Cardiac fibroblast (primary cell): ENCODE measurements at regions not wholly inside any gene's neighbourhood (a gene's known extent, or its start where the extent isn't known, plus 50 kb on each side); places are given as distances from the start of the nearest gene placed in this dataset.

Experiments used
- DNase-seq, 2 donors: peaks; one replicate each; pipeline versions ENCODE4 v3.0.0 to v3.0.0-alpha.2; 2010; ENCODE audit warnings: low read depth in 2 of 2
- H3K4me3 ChIP-seq, 2 donors: replicated peaks in 1 of 2; 1 replicate in 1 of 2; 2 replicates in 1 of 2; pipeline ENCODE4 v1.5.1; 2011; ENCODE audit warnings: low read depth in 2 of 2, low read length in 2 of 2, mild to moderate bottlenecking in 2 of 2, moderate library complexity in 1 of 2
- TF ChIP-seq, protein P1 (sequence below): IDR thresholded peaks from one replicate; pipeline ENCODE4 v1.5.1; 2011; ENCODE audit warnings: low read depth, mild to moderate bottlenecking, low read length, inconsistent platforms

DNA sequence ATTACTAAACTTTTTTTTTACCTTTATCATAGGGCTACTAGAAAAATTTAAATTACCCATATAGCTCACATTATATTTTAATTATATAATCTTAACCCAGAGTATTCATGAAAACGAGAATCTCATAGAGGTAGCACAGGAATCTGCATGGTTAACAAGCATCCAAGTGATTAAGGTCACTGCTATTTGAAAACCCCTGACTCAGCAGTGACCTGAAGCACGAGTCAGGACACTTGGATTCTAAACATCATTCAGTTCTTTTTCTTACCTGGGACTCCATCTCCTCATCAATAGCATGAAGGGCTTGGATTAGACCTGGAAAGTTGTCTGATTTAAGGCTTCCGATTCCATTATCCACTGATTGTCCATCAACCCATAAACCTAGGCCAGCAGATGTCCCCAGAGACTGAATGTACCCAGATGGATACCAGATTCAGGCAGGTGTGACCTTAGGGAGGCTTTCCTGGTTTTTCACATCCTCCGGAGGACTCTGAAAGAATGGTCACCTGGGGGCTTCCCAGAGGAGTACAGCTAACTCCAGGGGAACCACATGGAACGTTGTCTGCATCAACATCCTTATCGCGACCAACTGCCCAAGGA is 174.3 kb downstream of the SETD4 start:
- DNase-seq, result no peak
- TF ChIP-seq, protein P1, sequence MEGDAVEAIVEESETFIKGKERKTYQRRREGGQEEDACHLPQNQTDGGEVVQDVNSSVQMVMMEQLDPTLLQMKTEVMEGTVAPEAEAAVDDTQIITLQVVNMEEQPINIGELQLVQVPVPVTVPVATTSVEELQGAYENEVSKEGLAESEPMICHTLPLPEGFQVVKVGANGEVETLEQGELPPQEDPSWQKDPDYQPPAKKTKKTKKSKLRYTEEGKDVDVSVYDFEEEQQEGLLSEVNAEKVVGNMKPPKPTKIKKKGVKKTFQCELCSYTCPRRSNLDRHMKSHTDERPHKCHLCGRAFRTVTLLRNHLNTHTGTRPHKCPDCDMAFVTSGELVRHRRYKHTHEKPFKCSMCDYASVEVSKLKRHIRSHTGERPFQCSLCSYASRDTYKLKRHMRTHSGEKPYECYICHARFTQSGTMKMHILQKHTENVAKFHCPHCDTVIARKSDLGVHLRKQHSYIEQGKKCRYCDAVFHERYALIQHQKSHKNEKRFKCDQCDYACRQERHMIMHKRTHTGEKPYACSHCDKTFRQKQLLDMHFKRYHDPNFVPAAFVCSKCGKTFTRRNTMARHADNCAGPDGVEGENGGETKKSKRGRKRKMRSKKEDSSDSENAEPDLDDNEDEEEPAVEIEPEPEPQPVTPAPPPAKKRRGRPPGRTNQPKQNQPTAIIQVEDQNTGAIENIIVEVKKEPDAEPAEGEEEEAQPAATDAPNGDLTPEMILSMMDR, result no peak
- H3K4me3 ChIP-seq, result no peak overlapping the region

DNA sequence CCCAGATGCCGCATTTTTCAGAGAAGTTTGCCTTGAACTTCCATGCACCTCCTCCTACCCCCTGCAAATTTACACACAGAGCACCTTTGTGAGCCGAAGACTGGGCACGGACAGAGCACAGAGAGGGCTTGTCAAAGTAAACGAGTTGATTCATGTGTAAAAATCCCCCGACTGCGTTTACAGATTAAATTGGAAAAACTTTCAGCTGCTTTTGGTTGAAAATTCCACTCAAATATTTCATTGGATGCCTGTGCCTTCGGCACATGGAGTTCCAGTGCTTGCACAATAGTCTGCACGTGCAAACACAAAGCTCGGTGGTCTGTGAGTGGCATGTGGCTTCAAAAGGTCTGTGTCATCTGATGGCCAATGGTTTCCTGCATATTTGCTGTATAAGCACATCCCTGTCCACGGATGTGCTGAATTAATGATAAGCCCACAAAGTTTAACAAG is 177.5 kb downstream of the SETD4 start:
- peak; percentile 1 to 13 for DNase-seq
- TF ChIP-seq, protein P1, result no peak
- H3K4me3 ChIP-seq, result no peak overlapping the region

DNA sequence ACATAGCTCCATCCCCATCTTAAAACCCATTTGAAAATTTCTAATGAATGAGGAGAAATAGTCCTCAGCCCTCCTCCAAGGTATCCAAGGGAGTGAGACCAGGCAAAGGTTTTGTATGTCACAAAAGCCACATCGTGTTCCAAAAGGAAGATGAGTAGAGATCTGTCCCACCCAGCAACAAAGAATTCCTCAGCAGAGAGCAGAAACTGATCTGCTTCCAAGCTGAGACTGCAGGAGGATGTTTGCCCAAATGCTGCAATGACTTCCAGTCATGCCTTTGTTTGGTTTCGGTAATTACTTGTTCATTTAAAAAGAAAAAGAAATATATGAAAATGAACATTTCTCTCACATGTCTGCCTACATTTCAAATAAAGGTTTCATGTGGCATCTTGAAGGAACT is 186.9 kb downstream of the SETD4 start:
- TF ChIP-seq, protein P1, result no peak
- DNase-seq, result no peak
- H3K4me3 ChIP-seq, result no peak overlapping the region

DNA sequence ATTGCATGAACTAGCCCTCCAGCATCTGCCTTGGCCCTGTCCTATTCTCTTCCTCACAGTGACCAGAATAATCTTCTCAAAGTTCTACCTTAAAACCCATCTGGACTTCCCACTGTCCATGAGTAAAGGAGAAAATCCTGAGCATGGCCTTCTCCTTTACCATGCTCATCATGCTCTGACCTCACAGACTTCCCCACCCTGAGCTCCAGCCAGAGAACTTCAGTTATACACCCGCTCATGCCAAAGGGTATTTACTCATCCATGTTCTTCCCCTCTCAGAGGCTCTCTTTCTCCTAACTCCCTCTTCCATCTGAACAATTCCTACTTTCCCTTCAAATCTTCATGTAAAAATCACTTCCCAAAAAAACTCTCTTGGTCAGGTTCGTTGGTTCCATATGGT is 188.4 kb downstream of the SETD4 start:
- no peak for DNase-seq
- no peak overlapping the region for H3K4me3 ChIP-seq
- TF ChIP-seq, protein P1, result no peak

DNA sequence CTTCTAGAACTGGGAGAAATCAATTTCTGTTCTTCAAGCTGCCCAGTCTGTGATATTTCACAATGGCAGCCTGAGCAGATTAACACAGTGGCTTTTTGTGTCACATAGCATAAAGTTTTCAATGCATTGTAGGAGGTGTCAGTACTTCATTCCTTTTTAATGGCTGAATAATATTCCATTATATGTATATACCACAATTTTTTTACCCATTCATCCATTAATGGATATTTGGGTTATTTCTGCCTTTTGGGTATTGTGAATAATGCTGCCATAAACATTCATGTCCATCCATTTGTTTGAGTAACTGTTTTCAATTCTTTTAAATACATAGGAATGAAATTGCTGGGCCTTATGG is 191.5 kb downstream of the SETD4 start:
- no peak overlapping the region for H3K4me3 ChIP-seq
- no peak for DNase-seq
- TF ChIP-seq, protein P1, result no peak

DNA sequence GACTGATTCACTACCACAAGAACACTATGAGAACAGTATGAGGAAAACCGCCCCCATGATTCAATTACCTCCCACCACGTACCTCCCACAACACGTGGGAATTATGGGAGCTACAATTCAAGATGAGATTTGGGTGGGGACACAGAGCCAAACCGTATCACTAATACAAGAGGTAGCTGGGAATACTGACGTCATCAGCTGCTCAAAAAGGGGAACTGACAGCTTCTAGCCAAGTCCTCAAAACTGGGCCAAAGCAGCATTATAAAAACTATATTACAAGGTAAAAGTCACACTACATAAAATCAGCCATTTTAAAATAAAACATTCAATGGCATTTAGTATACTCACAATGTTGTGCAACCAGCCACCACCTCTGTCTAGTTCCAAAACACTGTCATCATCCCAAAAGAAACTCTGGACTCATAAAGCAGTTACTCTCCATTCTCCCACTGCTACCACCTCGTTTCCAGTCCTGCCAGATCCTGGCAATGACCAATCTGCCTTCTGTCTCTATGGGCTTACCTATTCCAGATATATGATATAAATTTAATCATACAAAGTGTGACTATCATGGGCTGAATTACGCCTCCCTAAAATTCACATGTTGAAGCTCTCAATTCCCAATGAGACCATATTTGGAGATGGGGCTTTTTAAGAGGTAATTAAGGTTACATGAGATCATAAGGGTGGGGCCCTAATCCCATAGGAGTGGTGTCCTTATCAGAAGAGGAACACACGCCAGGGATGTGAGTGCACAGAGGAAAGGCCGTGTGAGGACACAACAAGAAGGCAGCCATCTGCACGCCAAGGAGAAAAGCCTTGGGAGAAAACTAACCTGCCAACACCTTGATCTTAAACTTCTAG is 192.1 kb downstream of the SETD4 start:
- no peak overlapping the region for H3K4me3 ChIP-seq
- no peak for DNase-seq
- TF ChIP-seq, protein P1, result no peak

DNA sequence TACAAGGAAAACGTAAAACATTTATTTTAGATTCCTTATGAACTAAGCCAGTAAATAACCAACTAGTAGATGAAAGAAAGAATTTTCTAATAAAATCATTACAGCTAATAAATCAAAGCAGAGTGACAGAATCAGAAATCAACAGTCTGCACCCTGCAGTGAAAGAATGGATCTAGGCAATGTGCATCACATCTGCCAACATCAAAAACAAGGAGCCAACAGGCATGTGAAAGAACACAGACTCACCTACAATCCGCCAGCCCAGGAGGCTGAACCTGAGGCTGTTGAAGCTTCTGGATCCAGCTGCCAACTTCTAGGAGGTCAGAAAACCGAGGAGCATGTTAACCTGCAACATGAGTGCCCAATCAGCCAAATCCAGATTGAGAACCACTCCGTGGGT is 196.3 kb downstream of the SETD4 start:
- no peak for DNase-seq
- TF ChIP-seq, protein P1, result no peak
- H3K4me3 ChIP-seq, result no peak overlapping the region
